ENCODE measurements at regions not wholly inside any gene's neighbourhood (a gene's known extent, or its start where the extent isn't known, plus 50 kb on each side); places are given as distances from the start of the nearest gene placed in this dataset.

DNA sequence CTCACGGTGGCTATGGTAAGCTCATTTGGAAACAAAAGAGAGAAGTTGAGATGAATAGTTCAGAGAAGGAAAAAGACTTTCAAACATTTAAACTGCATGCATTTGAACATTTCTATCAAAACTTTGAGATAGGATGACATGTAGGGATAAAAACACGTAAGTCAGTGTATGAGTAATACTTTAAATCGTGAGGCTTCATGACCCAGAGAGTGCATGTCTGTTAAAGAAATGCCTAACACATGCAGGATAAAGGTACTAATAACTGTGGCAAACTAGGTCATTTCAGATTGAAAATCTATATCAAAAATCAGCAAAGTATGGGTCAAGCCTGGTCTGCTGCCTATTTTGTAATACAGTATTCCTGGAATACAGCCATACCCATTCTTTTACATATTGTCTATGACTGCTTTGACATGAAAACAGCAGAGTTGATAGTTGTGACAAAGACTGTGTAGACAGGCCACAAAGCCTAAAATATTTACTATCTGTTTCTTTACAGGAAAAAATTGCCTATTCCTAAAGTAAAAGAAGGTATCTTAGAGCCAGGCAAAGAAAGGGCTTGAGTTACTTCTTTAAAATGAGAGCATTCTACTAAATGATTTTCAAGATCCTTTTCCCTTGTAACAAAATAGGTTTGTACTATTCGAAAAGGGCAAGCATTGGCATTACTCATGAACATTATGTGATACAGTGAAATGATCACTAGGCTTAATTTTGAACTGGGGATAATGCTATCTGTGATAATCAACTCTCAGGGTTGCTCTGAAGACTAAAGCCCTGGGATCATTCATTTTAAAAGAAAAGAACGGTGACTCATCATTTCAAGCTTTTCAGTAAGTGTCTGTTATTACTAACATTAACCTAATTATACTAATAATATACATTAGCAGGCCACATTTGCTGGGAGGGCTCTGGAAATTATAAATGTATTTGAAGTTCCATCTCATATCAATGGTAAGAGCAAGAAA is 185.9 kb downstream of the CRPPA start:
- H3K79me2 ChIP-seq (ENCODE audit: control insufficient read depth, low read length): no peaks in the 10 kb centered on the region
- no peak overlapping the region for H3K4me2 ChIP-seq (ENCODE audit: low read length)
- H3K4me3 ChIP-seq (ENCODE audit: low read length): no peak overlapping the region
- H4K20me1 ChIP-seq (ENCODE audit: control insufficient read depth, insufficient read depth, low read depth, low read length): no peaks in the 10 kb centered on the region
- H3K36me3 ChIP-seq (ENCODE audit: control insufficient read depth, low read length): no peaks in the 10 kb centered on the region
- no peaks in the 10 kb centered on the region for H3K27me3 ChIP-seq (ENCODE audit: control insufficient read depth, low read length)
- no peaks in the 10 kb centered on the region for H3K9me3 ChIP-seq (ENCODE audit: control insufficient read depth, insufficient read depth, low read length)
- no peak overlapping the region for H3K27ac ChIP-seq (ENCODE audit: low read depth, low read length)
- H3F3A ChIP-seq (ENCODE audit: control insufficient read depth, insufficient read depth): no peaks in the 10 kb centered on the region
- H3K4me1 ChIP-seq (ENCODE audit: control insufficient read depth, low read length): no peaks in the 10 kb centered on the region
- no peaks in the 10 kb centered on the region for H3K9me2 ChIP-seq (replicated peaks; ENCODE audit: control insufficient read depth, low read length)
- TF ChIP-seq, protein P1, sequence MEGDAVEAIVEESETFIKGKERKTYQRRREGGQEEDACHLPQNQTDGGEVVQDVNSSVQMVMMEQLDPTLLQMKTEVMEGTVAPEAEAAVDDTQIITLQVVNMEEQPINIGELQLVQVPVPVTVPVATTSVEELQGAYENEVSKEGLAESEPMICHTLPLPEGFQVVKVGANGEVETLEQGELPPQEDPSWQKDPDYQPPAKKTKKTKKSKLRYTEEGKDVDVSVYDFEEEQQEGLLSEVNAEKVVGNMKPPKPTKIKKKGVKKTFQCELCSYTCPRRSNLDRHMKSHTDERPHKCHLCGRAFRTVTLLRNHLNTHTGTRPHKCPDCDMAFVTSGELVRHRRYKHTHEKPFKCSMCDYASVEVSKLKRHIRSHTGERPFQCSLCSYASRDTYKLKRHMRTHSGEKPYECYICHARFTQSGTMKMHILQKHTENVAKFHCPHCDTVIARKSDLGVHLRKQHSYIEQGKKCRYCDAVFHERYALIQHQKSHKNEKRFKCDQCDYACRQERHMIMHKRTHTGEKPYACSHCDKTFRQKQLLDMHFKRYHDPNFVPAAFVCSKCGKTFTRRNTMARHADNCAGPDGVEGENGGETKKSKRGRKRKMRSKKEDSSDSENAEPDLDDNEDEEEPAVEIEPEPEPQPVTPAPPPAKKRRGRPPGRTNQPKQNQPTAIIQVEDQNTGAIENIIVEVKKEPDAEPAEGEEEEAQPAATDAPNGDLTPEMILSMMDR (IDR thresholded peaks at IDR 0.05; ENCODE audit: low read depth, low read length, poor library complexity, severe bottlenecking): no peak
- no peak for TF ChIP-seq EZH2phosphoT487 (IDR thresholded peaks at IDR 0.05; ENCODE audit: borderline replicate concordance, low read length)

DNA sequence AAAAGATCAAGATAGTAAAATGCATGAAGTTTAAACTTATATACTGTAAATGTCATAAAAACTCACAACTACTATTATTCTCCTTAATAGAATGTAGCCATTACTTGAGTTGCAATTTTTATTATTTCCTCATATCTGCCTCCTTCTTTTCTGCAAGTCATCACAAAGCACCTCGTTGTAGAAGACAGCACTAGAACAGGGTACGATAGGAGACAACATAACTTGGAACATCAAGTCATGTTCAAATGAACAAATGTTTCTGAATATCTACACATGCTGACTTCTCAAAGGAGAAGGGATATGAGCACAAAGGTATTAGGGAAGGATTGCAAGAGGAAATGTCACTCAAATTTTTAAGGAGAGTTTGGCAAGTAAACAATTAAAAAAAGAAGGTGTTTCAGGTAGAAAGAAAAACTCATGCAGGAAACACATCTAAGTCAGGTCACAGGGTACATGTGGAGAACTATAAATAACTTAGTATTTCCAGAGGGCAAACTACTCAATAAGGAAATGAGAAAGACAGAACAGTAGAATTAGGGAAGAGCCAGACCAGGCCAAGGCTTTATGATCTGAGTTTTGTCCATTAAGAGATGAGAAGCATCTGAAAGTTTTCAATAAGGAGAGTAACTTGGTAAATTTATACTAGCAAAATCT is 186.7 kb downstream of the CRPPA start:
- no peak overlapping the region for H3K4me3 ChIP-seq (ENCODE audit: low read length)
- no peaks in the 10 kb centered on the region for H4K20me1 ChIP-seq (ENCODE audit: control insufficient read depth, insufficient read depth, low read depth, low read length)
- TF ChIP-seq EZH2phosphoT487 (IDR thresholded peaks at IDR 0.05; ENCODE audit: borderline replicate concordance, low read length): no peak
- TF ChIP-seq, protein P1 (IDR thresholded peaks at IDR 0.05; ENCODE audit: low read depth, low read length, poor library complexity, severe bottlenecking): no peak
- no peak overlapping the region for H3K27ac ChIP-seq (ENCODE audit: low read depth, low read length)
- no peaks in the 10 kb centered on the region for H3K36me3 ChIP-seq (ENCODE audit: control insufficient read depth, low read length)
- no peaks in the 10 kb centered on the region for H3K27me3 ChIP-seq (ENCODE audit: control insufficient read depth, low read length)
- no peaks in the 10 kb centered on the region for H3K4me1 ChIP-seq (ENCODE audit: control insufficient read depth, low read length)
- no peak overlapping the region for H3K4me2 ChIP-seq (ENCODE audit: low read length)
- H3F3A ChIP-seq (ENCODE audit: control insufficient read depth, insufficient read depth): no peaks in the 10 kb centered on the region
- H3K9me3 ChIP-seq (ENCODE audit: control insufficient read depth, insufficient read depth, low read length): no peaks in the 10 kb centered on the region
- H3K9me2 ChIP-seq (replicated peaks; ENCODE audit: control insufficient read depth, low read length): no peaks in the 10 kb centered on the region
- no peaks in the 10 kb centered on the region for H3K79me2 ChIP-seq (ENCODE audit: control insufficient read depth, low read length)

DNA sequence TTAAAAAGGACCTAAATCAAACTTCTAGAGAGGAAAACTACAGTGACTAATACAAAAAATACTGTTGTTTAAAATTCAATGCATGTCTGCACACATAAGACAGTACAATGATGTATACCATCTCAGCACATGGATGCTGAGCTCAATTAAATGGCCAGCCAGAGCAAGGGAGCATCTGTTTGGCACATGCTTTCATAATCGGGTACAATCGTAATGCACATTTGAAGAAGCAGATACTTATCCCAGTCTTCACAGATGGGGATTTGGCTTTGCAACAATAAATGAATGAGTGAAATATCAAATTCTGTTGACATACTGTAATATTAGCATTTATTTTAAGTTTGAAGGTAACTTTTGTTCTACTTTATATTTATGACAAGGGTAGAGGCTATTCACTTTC is 187.8 kb downstream of the CRPPA start:
- no peaks in the 10 kb centered on the region for H3K4me1 ChIP-seq (ENCODE audit: control insufficient read depth, low read length)
- no peaks in the 10 kb centered on the region for H3K27me3 ChIP-seq (ENCODE audit: control insufficient read depth, low read length)
- no peaks in the 10 kb centered on the region for H4K20me1 ChIP-seq (ENCODE audit: control insufficient read depth, insufficient read depth, low read depth, low read length)
- no peak overlapping the region for H3K4me2 ChIP-seq (ENCODE audit: low read length)
- H3K36me3 ChIP-seq (ENCODE audit: control insufficient read depth, low read length): no peaks in the 10 kb centered on the region
- H3K9me2 ChIP-seq (replicated peaks; ENCODE audit: control insufficient read depth, low read length): no peaks in the 10 kb centered on the region
- no peaks in the 10 kb centered on the region for H3F3A ChIP-seq (ENCODE audit: control insufficient read depth, insufficient read depth)
- no peaks in the 10 kb centered on the region for H3K79me2 ChIP-seq (ENCODE audit: control insufficient read depth, low read length)
- H3K9me3 ChIP-seq (ENCODE audit: control insufficient read depth, insufficient read depth, low read length): no peaks in the 10 kb centered on the region
- H3K27ac ChIP-seq (ENCODE audit: low read depth, low read length): no peak overlapping the region
- TF ChIP-seq, protein P1 (IDR thresholded peaks at IDR 0.05; ENCODE audit: low read depth, low read length, poor library complexity, severe bottlenecking): no peak
- TF ChIP-seq EZH2phosphoT487 (IDR thresholded peaks at IDR 0.05; ENCODE audit: borderline replicate concordance, low read length): no peak
- no peak overlapping the region for H3K4me3 ChIP-seq (ENCODE audit: low read length)

Measured in DOHH2 (cell line).